RWPE2 (cell line): ENCODE measurements at regions not wholly inside any gene's neighbourhood (a gene's known extent, or its start where the extent isn't known, plus 50 kb on each side); places are given as distances from the start of the nearest gene placed in this dataset.
A peak's percentile ranks its signal among the peaks of the same experiment; 100 is the strongest.

Experiments
- ATAC-seq: fragments of 200-7000 bp; cut with Tn5 transposase; 3 replicates; pipeline ENCODE4 v1.9.1; 2021; ENCODE audit warnings: low read depth
- DNase-seq: peaks from one replicate; pipeline ENCODE4 v3.0.0-alpha.2; 2020; ENCODE audit warnings: low spot score
- H3K27ac ChIP-seq: fragments of 450-650 bp; 2 replicates; pipeline ENCODE4 v1.5.1; 2017; ENCODE audit warnings: mild to moderate bottlenecking; ENCODE audit not compliant: poor library complexity, severe bottlenecking
- H3K27me3 ChIP-seq: fragments of 250-450 bp; sonication (Bioruptor Pico); 2 replicates; pipeline ENCODE4 v1.5.1; 2021; ENCODE audit warnings: mild to moderate bottlenecking, moderate library complexity; ENCODE audit not compliant: insufficient read depth, poor library complexity, severe bottlenecking
- H3K36me3 ChIP-seq: fragments of 250-450 bp; sonication (Bioruptor Pico); 2 replicates; pipeline ENCODE4 v1.5.1; 2020; ENCODE audit warnings: low read depth, mild to moderate bottlenecking, moderate library complexity
- H3K4me1 ChIP-seq: fragments of 250-450 bp; sonication (Bioruptor Pico); 2 replicates; pipeline ENCODE4 v1.5.1; 2021; ENCODE audit warnings: mild to moderate bottlenecking, moderate library complexity; ENCODE audit not compliant: insufficient read depth, poor library complexity, severe bottlenecking
- H3K4me3 ChIP-seq: fragments of 250-450 bp; sonication (Bioruptor Pico); 2 replicates; pipeline ENCODE4 v1.5.1; 2021; ENCODE audit warnings: mild to moderate bottlenecking, moderate library complexity; ENCODE audit not compliant: severe bottlenecking
- H3K9me3 ChIP-seq: fragments of 250-450 bp; sonication (Bioruptor Pico); 2 replicates; pipeline ENCODE4 v1.5.1; 2021; ENCODE audit warnings: mild to moderate bottlenecking, moderate library complexity; ENCODE audit not compliant: severe bottlenecking
- TF ChIP-seq, protein P1 (sequence below): fragments of 450-650 bp; IDR thresholded peaks from one replicate; pipeline ENCODE4 v1.5.1; 2017; ENCODE audit warnings: mild to moderate bottlenecking, moderate library complexity; ENCODE audit not compliant: poor library complexity, severe bottlenecking

- Histone ChIP-seq H3K27ac (no peak overlapping the region), H3K9me3 (no peaks in the 10 kb centered on the region), H3K36me3 (no peaks in the 10 kb centered on the region), H3K4me1 (no peaks in the 10 kb centered on the region), H3K4me3 (no peak overlapping the region), H3K27me3 (peaks cover 99% of the 10 kb centered on the region)
- DNase-seq (no peak), ATAC-seq (no peak)
- TF ChIP-seq, protein P1, sequence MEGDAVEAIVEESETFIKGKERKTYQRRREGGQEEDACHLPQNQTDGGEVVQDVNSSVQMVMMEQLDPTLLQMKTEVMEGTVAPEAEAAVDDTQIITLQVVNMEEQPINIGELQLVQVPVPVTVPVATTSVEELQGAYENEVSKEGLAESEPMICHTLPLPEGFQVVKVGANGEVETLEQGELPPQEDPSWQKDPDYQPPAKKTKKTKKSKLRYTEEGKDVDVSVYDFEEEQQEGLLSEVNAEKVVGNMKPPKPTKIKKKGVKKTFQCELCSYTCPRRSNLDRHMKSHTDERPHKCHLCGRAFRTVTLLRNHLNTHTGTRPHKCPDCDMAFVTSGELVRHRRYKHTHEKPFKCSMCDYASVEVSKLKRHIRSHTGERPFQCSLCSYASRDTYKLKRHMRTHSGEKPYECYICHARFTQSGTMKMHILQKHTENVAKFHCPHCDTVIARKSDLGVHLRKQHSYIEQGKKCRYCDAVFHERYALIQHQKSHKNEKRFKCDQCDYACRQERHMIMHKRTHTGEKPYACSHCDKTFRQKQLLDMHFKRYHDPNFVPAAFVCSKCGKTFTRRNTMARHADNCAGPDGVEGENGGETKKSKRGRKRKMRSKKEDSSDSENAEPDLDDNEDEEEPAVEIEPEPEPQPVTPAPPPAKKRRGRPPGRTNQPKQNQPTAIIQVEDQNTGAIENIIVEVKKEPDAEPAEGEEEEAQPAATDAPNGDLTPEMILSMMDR, result no peak
These were observed 100.3 kb downstream of the EDN3 start for GRCh38 chr20:59400708-59401107.

- peaks cover 98% of the 10 kb centered on the region for H3K27me3 ChIP-seq
- ATAC-seq (peak; percentile 45), DNase-seq (no peak)
- TF ChIP-seq, protein P1, result no peak
- no peaks in the 10 kb centered on the region for H3K4me1 ChIP-seq
- no peaks in the 10 kb centered on the region for H3K36me3 ChIP-seq
- no peaks in the 10 kb centered on the region for H3K9me3 ChIP-seq
- no peak overlapping the region for H3K4me3 ChIP-seq
- H3K27ac ChIP-seq, result no peak overlapping the region
These were observed 102.3 kb downstream of the EDN3 start for GRCh38 chr20:59402681-59403080.

GRCh38 chr20:59403261-59403961 lies 103.0 kb downstream of the EDN3 start:
- peaks cover 97% of the 10 kb centered on the region for H3K27me3 ChIP-seq
- H3K4me1 ChIP-seq, result no peaks in the 10 kb centered on the region
- H3K4me3 ChIP-seq, result no peak overlapping the region
- TF ChIP-seq, protein P1, result peak; percentile 99
- no peaks in the 10 kb centered on the region for H3K36me3 ChIP-seq
- H3K9me3 ChIP-seq, result no peaks in the 10 kb centered on the region
- no peak overlapping the region for H3K27ac ChIP-seq
- DNase-seq (peak; percentile 76), ATAC-seq (peak; percentile 30)

GRCh38 chr20:59403962-59404314 lies 103.5 kb downstream of the EDN3 start:
- ATAC-seq, result no peak
- H3K27ac ChIP-seq, result no peak overlapping the region
- H3K27me3 ChIP-seq, result peaks cover 97% of the 10 kb centered on the region

DNA sequence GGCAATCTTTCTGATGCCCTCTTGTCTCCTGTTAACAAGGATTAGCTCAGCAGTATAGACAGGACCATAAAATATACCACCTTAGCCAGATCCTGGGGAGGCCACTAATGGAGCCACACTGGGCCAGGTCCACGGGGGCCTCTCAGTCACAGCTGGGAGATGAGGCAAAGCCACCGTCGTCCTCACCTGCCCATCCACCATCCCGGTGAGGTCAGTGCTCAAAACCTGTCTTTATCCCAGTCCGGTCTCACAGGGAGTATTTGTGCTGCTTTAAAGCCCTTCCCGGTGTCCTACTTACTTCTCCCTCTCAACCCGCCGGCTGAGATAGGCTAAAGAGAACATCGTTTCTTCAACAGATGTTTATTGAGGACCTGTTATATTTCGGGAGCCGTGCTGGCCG lies 104.3 kb downstream of the EDN3 start:
- no peaks in the 10 kb centered on the region for H3K4me1 ChIP-seq
- no peaks in the 10 kb centered on the region for H3K36me3 ChIP-seq
- DNase-seq (peak; percentile 70), ATAC-seq (no peak)
- H3K9me3 ChIP-seq, result no peaks in the 10 kb centered on the region
- no peak overlapping the region for H3K27ac ChIP-seq
- no peak overlapping the region for H3K4me3 ChIP-seq
- peaks cover 97% of the 10 kb centered on the region for H3K27me3 ChIP-seq
- TF ChIP-seq, protein P1, result no peak

More at GRCh38 chr20:59403962-59404314, 103.5 kb downstream of the EDN3 start:
- Histone ChIP-seq H3K9me3 (no peaks in the 10 kb centered on the region), H3K4me1 (no peaks in the 10 kb centered on the region), H3K4me3 (no peak overlapping the region), H3K36me3 (no peaks in the 10 kb centered on the region)
- TF ChIP-seq, protein P1, result peak; percentile 89
- no peak for DNase-seq
